SK-N-SH (cell line): ENCODE measurements at regions not wholly inside any gene's neighbourhood (a gene's known extent, or its start where the extent isn't known, plus 50 kb on each side); places are given as distances from the start of the nearest gene placed in this dataset.

Source experiments
- CTCF ChIA-PET: fragments of 300-600, 350-600 bp; formaldehyde crosslinking; extraction: SDS; loops from one replicate; lab custom pipeline; 2021; lab: Yijun Ruan, JAX
- POLR2A ChIA-PET: fragments of 350-600 bp; sonication (Branson Sonifier 250); formaldehyde crosslinking; extraction: SDS; loops from one replicate; lab custom pipeline; 2020; ENCODE audit warnings: antibody characterized with exemption, inconsistent platforms; lab: Yijun Ruan, JAX
- DNase-seq: peaks from one replicate; pipeline ENCODE4 v3.0.0; 2012
- H2AFZ ChIP-seq: fragments of 200-600 bp; sonication (generic); 2 replicates; pipeline ENCODE4 v1.8.1; 2016; ENCODE audit warnings: antibody characterized with exemption, mild to moderate bottlenecking, low read depth
- H3F3A ChIP-seq: fragments of 200-600 bp; sonication (generic); replicated peaks from 2 replicates; pipeline ENCODE3; 2016; ENCODE audit warnings: antibody characterized with exemption, mild to moderate bottlenecking; ENCODE audit not compliant: insufficient read depth
- H3K27ac ChIP-seq, 2 experiments: fragments of 200-500 bp in 1 of 2; fragments of 200-600 bp in 1 of 2; sonication (Bioruptor generic) in 1 of 2; sonication (generic), shearing (Covaris generic) in 1 of 2; 2 replicates each; pipeline versions ENCODE4 v1.5.1 to v1.6.1; 2014 to 2016; ENCODE audit warnings: low read depth in 2 of 2, inconsistent platforms in 1 of 2, low read length in 1 of 2, mild to moderate bottlenecking in 1 of 2, mixed read lengths in 1 of 2
- H3K27me3 ChIP-seq: fragments of 200-600 bp; sonication (generic), shearing (Covaris generic); 2 replicates; pipeline ENCODE4 v1.6.1; 2016; ENCODE audit warnings: mixed run types; ENCODE audit not compliant: insufficient read depth
- H3K36me3 ChIP-seq, 2 experiments: fragments of 200-500 bp in 1 of 2; fragments of 200-600 bp in 1 of 2; sonication (Bioruptor generic) in 1 of 2; sonication (generic) in 1 of 2; replicated peaks in 1 of 2; 2 replicates each; pipeline versions ENCODE3 to v1.5.1; 2014 to 2016; ENCODE audit warnings: low read length in 1 of 2, mild to moderate bottlenecking in 1 of 2; ENCODE audit not compliant: insufficient read depth in 2 of 2, control insufficient read depth in 1 of 2
- H3K4me1 ChIP-seq, 2 experiments: fragments of 200-500 bp in 1 of 2; fragments of 200-600 bp in 1 of 2; sonication (Bioruptor generic) in 1 of 2; sonication (generic), shearing (Covaris generic) in 1 of 2; 2 replicates each; pipeline versions ENCODE4 v1.5.1 to v1.6.1; 2014 to 2016; ENCODE audit warnings: low read depth in 1 of 2, low read length in 1 of 2, mixed run types in 1 of 2; ENCODE audit not compliant: insufficient read depth in 2 of 2, control insufficient read depth in 1 of 2
- H3K4me2 ChIP-seq: fragments of 200-600 bp; sonication (generic), shearing (Covaris generic); 2 replicates; pipeline ENCODE4 v1.6.1; 2017; ENCODE audit warnings: mixed run types
- H3K4me3 ChIP-seq, 2 experiments: fragments of 200-500 bp in 1 of 2; fragments of 200-600 bp in 1 of 2; sonication (Bioruptor generic) in 1 of 2; sonication (generic), shearing (Covaris generic) in 1 of 2; 2 replicates each; pipeline versions ENCODE4 v1.5.1 to v1.8.1; 2014 to 2016; ENCODE audit warnings: low read depth in 2 of 2, inconsistent platforms in 1 of 2, low read length in 1 of 2, mild to moderate bottlenecking in 1 of 2, mixed read lengths in 1 of 2, moderate library complexity in 1 of 2
- H3K79me2 ChIP-seq: fragments of 200-600 bp; sonication (generic); 2 replicates; pipeline ENCODE4 v1.8.1; 2017; ENCODE audit warnings: mild to moderate bottlenecking; ENCODE audit not compliant: insufficient read depth
- H3K9ac ChIP-seq: fragments of 200-600 bp; sonication (generic); 2 replicates; pipeline ENCODE4 v1.6.1; 2017; ENCODE audit warnings: mixed run types
- H3K9me2 ChIP-seq: fragments of 200-600 bp; sonication (generic); 2 replicates; pipeline ENCODE4 v1.6.1; 2017; ENCODE audit warnings: mixed run types
- H3K9me3 ChIP-seq: fragments of 200-600 bp; sonication (generic); 2 replicates; pipeline ENCODE4 v1.6.1; 2017; ENCODE audit warnings: mixed run types, mild to moderate bottlenecking, moderate library complexity
- H4K20me1 ChIP-seq: fragments of 200-600 bp; sonication (generic); 2 replicates; pipeline ENCODE4 v1.6.1; 2017; ENCODE audit warnings: mild to moderate bottlenecking, mixed run types; ENCODE audit not compliant: insufficient read depth
- ELF1 ChIP-seq: IDR thresholded peaks from 2 replicates; pipeline ENCODE4 v1.4.0; 2012
- EZH2phosphoT487 ChIP-seq: fragments of 200-600 bp; sonication (generic); IDR thresholded peaks from 2 replicates; pipeline ENCODE4 v1.6.1; 2017; ENCODE audit warnings: low read depth, mixed run types, mild to moderate bottlenecking, antibody characterized with exemption, moderate library complexity, borderline replicate concordance
- FOSL2 ChIP-seq: IDR thresholded peaks from 2 replicates; pipeline ENCODE4 v1.4.0; 2012; ENCODE audit warnings: low read depth, mild to moderate bottlenecking, moderate library complexity, borderline replicate concordance
- GABPA ChIP-seq: IDR thresholded peaks from 2 replicates; pipeline ENCODE4 v1.4.0; 2012; ENCODE audit warnings: low read depth, mild to moderate bottlenecking
- GATA2 ChIP-seq: sonication (generic); formaldehyde crosslinking; IDR thresholded peaks from 2 replicates; pipeline ENCODE4 v1.5.0; 2020; ENCODE audit warnings: mild to moderate bottlenecking, missing genetic modification reagents
- IRF3 ChIP-seq: fragments of 150-350 bp; IDR thresholded peaks from 2 replicates; pipeline ENCODE4 v1.6.1; 2016; ENCODE audit warnings: mild to moderate bottlenecking, low read depth, low read length
- JUND ChIP-seq: IDR thresholded peaks from 2 replicates; pipeline ENCODE4 v1.4.0; 2012
- NFIC ChIP-seq: IDR thresholded peaks from 2 replicates; pipeline ENCODE4 v1.4.0; 2012; ENCODE audit warnings: borderline replicate concordance
- NRF1 ChIP-seq: IDR thresholded peaks from 2 replicates; pipeline ENCODE4 v1.6.1; 2012; ENCODE audit warnings: low read depth, mild to moderate bottlenecking, low read length
- RAD21 ChIP-seq: IDR thresholded peaks from 2 replicates; pipeline ENCODE4 v1.6.1; 2012; ENCODE audit warnings: mild to moderate bottlenecking, low read length
- RCOR1 ChIP-seq: fragments of 150-350 bp; IDR thresholded peaks from 2 replicates; pipeline ENCODE4 v1.6.1; 2017; ENCODE audit warnings: antibody characterized with exemption, low read length
- RFX5 ChIP-seq: IDR thresholded peaks from 2 replicates; pipeline ENCODE4 v1.6.1; 2012; ENCODE audit warnings: mild to moderate bottlenecking, improper control_type of control experiment, low read length
- RXRA ChIP-seq: IDR thresholded peaks from 2 replicates; pipeline ENCODE4 v1.4.0; 2012; ENCODE audit warnings: low read depth, mild to moderate bottlenecking, borderline replicate concordance
- WGBS: methylation state at CpG from one replicate; pipeline ENCODE4 v1.1.6; 2017; ENCODE audit warnings: low lambda C conversion rate; 5-methylcytosine and 5-hydroxymethylcytosine counted together
- TF ChIP-seq, protein P1 (sequence below): IDR thresholded peaks from 2 replicates; pipeline ENCODE4 v1.4.0; 2012; ENCODE audit warnings: low read depth, borderline replicate concordance
- TF ChIP-seq, protein P2 (sequence below): fragments of 150-350 bp; IDR thresholded peaks from 2 replicates; pipeline ENCODE4 v1.6.1; 2017; ENCODE audit warnings: antibody characterized with exemption, low read length, low read depth, borderline replicate concordance
- TF ChIP-seq, protein P3 (sequence below): IDR thresholded peaks from 2 replicates; pipeline ENCODE4 v1.4.0; 2012; ENCODE audit warnings: low read depth, borderline replicate concordance

DNA sequence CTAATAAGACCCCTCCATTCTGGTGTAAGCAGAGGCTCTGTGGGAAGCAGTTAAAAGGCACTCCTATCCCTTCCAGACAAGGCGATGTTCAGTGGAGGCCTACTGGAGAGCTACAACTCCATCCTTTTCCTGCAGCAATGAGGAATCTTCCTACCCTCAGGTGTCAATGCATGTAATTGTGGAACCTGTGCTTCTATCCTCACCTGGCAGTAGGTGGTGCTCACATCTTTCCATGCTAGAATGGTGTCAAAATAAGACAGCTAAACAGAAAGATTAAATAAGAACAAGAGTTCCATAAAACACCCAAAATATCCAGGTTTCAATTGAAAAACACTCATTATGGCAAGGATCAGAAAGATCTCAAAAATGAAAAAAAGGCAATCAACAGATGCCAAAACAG is 224.6 kb downstream of the IL15 start:
- H3K4me1 ChIP-seq: no peaks in the 10 kb centered on the region; a peak in 1 of 4 replicates
- no peak for DNase-seq
- no peaks in the 10 kb centered on the region for H3K79me2 ChIP-seq
- no peak for TF ChIP-seq JUND
- no peak for TF ChIP-seq EZH2phosphoT487
- TF ChIP-seq RXRA: no peak
- TF ChIP-seq, protein P1, sequence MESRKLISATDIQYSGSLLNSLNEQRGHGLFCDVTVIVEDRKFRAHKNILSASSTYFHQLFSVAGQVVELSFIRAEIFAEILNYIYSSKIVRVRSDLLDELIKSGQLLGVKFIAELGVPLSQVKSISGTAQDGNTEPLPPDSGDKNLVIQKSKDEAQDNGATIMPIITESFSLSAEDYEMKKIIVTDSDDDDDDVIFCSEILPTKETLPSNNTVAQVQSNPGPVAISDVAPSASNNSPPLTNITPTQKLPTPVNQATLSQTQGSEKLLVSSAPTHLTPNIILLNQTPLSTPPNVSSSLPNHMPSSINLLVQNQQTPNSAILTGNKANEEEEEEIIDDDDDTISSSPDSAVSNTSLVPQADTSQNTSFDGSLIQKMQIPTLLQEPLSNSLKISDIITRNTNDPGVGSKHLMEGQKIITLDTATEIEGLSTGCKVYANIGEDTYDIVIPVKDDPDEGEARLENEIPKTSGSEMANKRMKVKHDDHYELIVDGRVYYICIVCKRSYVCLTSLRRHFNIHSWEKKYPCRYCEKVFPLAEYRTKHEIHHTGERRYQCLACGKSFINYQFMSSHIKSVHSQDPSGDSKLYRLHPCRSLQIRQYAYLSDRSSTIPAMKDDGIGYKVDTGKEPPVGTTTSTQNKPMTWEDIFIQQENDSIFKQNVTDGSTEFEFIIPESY: no peak
- no peak for TF ChIP-seq NFIC
- no peaks in the 10 kb centered on the region for H3K36me3 ChIP-seq
- no peaks in the 10 kb centered on the region for H3K27me3 ChIP-seq
- no peak overlapping the region for H3K4me3 ChIP-seq
- no peaks in the 10 kb centered on the region for H3K9me3 ChIP-seq
- ChIA-PET POLR2A (no interaction called here), CTCF (interaction anchor here (0.6 kb wide), 1 partner anchor 1148 kb away, joined by 3 read pairs; no protein-coding TSS in a partner anchor)
- WGBS: 75% methylated on average over 1 of the region's 1 CpG
- H3K9ac ChIP-seq: no peak overlapping the region
- H3K4me2 ChIP-seq: no peak overlapping the region
- H4K20me1 ChIP-seq: no peaks in the 10 kb centered on the region
- H3K9me2 ChIP-seq: no peaks in the 10 kb centered on the region
- H2AFZ ChIP-seq: no peak overlapping the region
- H3K27ac ChIP-seq: no peak overlapping the region
- no peaks in the 10 kb centered on the region for H3F3A ChIP-seq

DNA sequence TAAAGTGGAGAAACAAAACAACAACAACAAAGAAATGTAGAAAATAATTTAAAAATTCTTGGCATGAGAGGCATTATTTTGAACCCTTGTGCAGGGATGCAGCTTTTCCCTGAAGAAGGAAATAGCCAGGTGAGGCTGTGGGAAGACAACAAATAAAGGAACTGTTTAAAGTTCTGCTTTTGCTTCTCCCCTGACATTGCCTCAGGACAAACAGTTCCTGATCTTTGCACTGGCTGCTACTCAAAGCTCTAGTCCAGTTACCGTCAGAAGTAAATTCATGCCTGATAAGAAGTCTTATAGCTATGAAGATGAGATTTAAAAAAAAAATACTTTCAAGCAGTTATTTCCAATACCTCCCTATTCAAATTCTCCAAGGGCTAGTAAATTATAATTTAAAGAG is 233.8 kb downstream of the IL15 start:
- H3F3A ChIP-seq: no peaks in the 10 kb centered on the region
- ChIA-PET POLR2A (no interaction called here), CTCF (no interaction called here)
- H4K20me1 ChIP-seq: no peaks in the 10 kb centered on the region
- H3K27ac ChIP-seq: no peak overlapping the region
- no peak overlapping the region for H2AFZ ChIP-seq
- no peak overlapping the region for H3K4me2 ChIP-seq
- TF ChIP-seq IRF3 (no peak), RFX5 (no peak), RCOR1 (no peak), RAD21 (no peak), GABPA (no peak), JUND (no peak), FOSL2 (no peak), ELF1 (no peak), NRF1 (no peak), GATA2 (CRISPR knock-in tag) (no peak)
- TF ChIP-seq, protein P2, sequence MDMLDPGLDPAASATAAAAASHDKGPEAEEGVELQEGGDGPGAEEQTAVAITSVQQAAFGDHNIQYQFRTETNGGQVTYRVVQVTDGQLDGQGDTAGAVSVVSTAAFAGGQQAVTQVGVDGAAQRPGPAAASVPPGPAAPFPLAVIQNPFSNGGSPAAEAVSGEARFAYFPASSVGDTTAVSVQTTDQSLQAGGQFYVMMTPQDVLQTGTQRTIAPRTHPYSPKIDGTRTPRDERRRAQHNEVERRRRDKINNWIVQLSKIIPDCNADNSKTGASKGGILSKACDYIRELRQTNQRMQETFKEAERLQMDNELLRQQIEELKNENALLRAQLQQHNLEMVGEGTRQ: no peak
- TF ChIP-seq, protein P3, sequence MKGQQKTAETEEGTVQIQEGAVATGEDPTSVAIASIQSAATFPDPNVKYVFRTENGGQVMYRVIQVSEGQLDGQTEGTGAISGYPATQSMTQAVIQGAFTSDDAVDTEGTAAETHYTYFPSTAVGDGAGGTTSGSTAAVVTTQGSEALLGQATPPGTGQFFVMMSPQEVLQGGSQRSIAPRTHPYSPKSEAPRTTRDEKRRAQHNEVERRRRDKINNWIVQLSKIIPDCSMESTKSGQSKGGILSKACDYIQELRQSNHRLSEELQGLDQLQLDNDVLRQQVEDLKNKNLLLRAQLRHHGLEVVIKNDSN: no peak
- DNase-seq: no peak
- no peaks in the 10 kb centered on the region for H3K27me3 ChIP-seq
- H3K9ac ChIP-seq: no peak overlapping the region
- H3K4me3 ChIP-seq: no peak overlapping the region
- H3K79me2 ChIP-seq: no peaks in the 10 kb centered on the region
- H3K9me2 ChIP-seq: no peaks in the 10 kb centered on the region
- no peaks in the 10 kb centered on the region for H3K36me3 ChIP-seq
- H3K9me3 ChIP-seq: 0 out of 2 replicates have a peak, but pooled peaks cover 5% of the 10 kb centered on the region
- no peaks in the 10 kb centered on the region; a peak in 1 of 4 replicates for H3K4me1 ChIP-seq
- 100% methylated on average over 1 of the region's 1 CpG for WGBS
